IPS DF 6.9 (cell line): ENCODE measurements at regions not wholly inside any gene's neighbourhood (a gene's known extent, or its start where the extent isn't known, plus 50 kb on each side); places are given as distances from the start of the nearest gene placed in this dataset.

Experiments used
- DNase-seq: peaks from one replicate; pipeline ENCODE4 v3.0.0-alpha.2; 2013; ENCODE audit warnings: low read depth, low spot score
- H3K27ac ChIP-seq: one replicate; pipeline ENCODE4 v1.5.1; 2013; ENCODE audit warnings: low read length, control low read depth
- H3K27me3 ChIP-seq: 2 replicates; pipeline ENCODE4 v1.6.1; 2013; ENCODE audit warnings: mild to moderate bottlenecking, low read length; ENCODE audit not compliant: control insufficient read depth, insufficient read depth
- H3K36me3 ChIP-seq: 2 replicates; pipeline ENCODE4 v1.6.1; 2013; ENCODE audit warnings: low read length; ENCODE audit not compliant: control insufficient read depth, insufficient read depth
- H3K4me1 ChIP-seq: 2 replicates; pipeline ENCODE4 v1.6.1; 2013; ENCODE audit warnings: low read length; ENCODE audit not compliant: control insufficient read depth, insufficient read depth
- H3K4me3 ChIP-seq: 2 replicates; pipeline ENCODE4 v1.5.1; 2013; ENCODE audit warnings: mild to moderate bottlenecking, low read length
- H3K9me3 ChIP-seq: 2 replicates; pipeline ENCODE4 v1.6.1; 2013; ENCODE audit warnings: low read length, inconsistent platforms; ENCODE audit not compliant: control insufficient read depth, insufficient read depth
- WGBS: extraction: QIAGEN DNeasy Blood & Tissue Kit; methylation state at CpG from one replicate; pipeline ENCODE4 v1.1.7; 2013; ENCODE audit warnings: mixed read lengths, missing lambda C conversion rate; ENCODE audit not compliant: insufficient read length, insufficient coverage; 5-methylcytosine and 5-hydroxymethylcytosine counted together

- WGBS: no CpG with 5 or more reads among the region's 7 CpGs
- Histone ChIP-seq H3K27me3 (no peaks in the 10 kb centered on the region), H3K36me3 (no peaks in the 10 kb centered on the region), H3K27ac (no peak overlapping the region), H3K4me3 (no peak overlapping the region), H3K4me1 (no peaks in the 10 kb centered on the region), H3K9me3 (no peaks in the 10 kb centered on the region)
- DNase-seq: no peak
These were observed 55.3 kb upstream of the MGMT start for GRCh38 chr10:129411772-129412171.

GRCh38 chr10:129413024-129413423 lies 54.0 kb upstream of the MGMT start:
- Histone ChIP-seq H3K4me1 (no peaks in the 10 kb centered on the region), H3K27ac (no peak overlapping the region), H3K36me3 (no peaks in the 10 kb centered on the region), H3K27me3 (no peaks in the 10 kb centered on the region), H3K4me3 (no peak overlapping the region), H3K9me3 (no peaks in the 10 kb centered on the region)
- no CpG with 5 or more reads among the region's 6 CpGs for WGBS
- DNase-seq: no peak

- no peaks in the 10 kb centered on the region for H3K27me3 ChIP-seq
- no peak for DNase-seq
- WGBS: no CpG with 5 or more reads among the region's 31 CpGs
- no peak overlapping the region for H3K4me3 ChIP-seq
- H3K9me3 ChIP-seq: no peaks in the 10 kb centered on the region
- H3K27ac ChIP-seq: no peak overlapping the region
- H3K36me3 ChIP-seq: no peaks in the 10 kb centered on the region
- H3K4me1 ChIP-seq: no peaks in the 10 kb centered on the region
These were observed 51.6 kb upstream of the MGMT start for GRCh38 chr10:129415215-129416140.

DNA sequence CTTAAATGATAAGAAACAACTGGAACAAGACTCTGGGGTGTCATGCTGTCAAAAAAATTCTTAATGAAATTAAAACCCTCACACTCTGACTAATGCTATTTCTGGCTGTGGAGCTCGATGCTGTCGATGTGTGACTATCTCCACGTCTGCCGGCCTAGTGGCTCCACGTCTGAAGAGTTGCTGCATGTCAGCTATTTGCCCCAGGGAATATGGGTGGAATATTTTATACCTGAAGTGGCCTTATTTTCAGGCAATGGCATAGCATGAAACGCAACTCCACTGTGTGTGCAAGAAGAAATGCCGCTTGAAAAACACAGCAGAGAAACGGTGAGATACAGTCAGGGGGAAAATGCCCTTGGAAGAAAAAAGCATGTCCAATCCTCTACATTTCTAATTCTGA lies 50.9 kb upstream of the MGMT start:
- H3K27ac ChIP-seq: no peak overlapping the region
- no peaks in the 10 kb centered on the region for H3K9me3 ChIP-seq
- no peak overlapping the region for H3K4me3 ChIP-seq
- DNase-seq: no peak
- WGBS: no CpG with 5 or more reads among the region's 8 CpGs
- H3K27me3 ChIP-seq: no peaks in the 10 kb centered on the region
- no peaks in the 10 kb centered on the region for H3K4me1 ChIP-seq
- H3K36me3 ChIP-seq: no peaks in the 10 kb centered on the region

DNA sequence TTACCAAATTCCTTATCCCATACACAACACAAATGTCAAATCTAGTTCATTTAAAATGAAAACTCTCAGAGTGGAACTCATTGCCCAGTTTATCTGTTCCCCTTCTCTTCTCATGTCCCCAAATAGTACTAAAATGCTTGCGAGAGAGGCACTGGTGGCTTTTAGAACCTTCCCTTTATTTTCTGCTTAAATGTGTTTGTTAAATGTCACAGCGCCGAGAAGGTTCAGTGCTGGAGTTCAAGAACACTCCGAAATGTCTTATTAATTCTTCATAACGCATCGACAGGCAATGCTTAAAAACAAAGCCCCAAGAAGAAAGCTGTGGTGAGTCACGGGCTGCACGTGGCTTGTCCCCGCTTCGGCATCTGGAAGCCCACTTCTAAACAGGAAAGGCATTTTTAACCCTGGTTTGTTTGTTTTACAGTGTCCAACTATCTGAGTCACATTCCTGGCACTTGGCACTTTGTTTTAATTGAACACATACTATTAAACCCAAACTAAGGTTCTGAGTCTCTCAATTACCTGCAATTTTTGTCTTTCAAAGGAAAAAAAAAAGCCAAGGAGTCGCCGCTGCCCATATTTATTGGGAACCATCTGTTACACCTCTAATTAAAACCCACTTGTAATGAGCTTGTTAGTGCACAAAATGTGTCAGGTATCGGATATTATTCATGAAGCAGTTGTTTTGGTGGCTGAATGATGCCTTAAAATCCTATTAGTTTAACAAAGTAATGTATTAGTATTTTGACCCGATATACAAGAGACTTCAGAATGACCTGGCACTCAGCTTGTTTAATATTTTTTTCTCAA lies 49.9 kb upstream of the MGMT start:
- H3K4me1 ChIP-seq: no peaks in the 10 kb centered on the region
- H3K27me3 ChIP-seq: no peaks in the 10 kb centered on the region
- H3K9me3 ChIP-seq: no peaks in the 10 kb centered on the region
- no peak overlapping the region for H3K4me3 ChIP-seq
- WGBS: no CpG with 5 or more reads among the region's 14 CpGs
- DNase-seq: no peak
- no peaks in the 10 kb centered on the region for H3K36me3 ChIP-seq
- H3K27ac ChIP-seq: no peak overlapping the region
